GM23338 (cell line): ENCODE measurements at regions not wholly inside any gene's neighbourhood (a gene's known extent, or its start where the extent isn't known, plus 50 kb on each side); places are given as distances from the start of the nearest gene placed in this dataset.

Experiments
- ATAC-seq: fragments of 200-7000 bp; cut with Tn5 transposase; 3 replicates; pipeline ENCODE4 v1.9.1; 2020
- DNase-seq: peaks from one replicate; pipeline ENCODE4 v3.0.0-alpha.2; 2015; ENCODE audit warnings: low spot score
- H2AFZ ChIP-seq: fragments of 200-600 bp; sonication (generic); 2 replicates; pipeline ENCODE4 v1.8.0; 2016; ENCODE audit warnings: antibody characterized with exemption, mild to moderate bottlenecking, moderate library complexity
- H3F3A ChIP-seq: fragments of 200-600 bp; sonication (generic); replicated peaks from 2 replicates; pipeline ENCODE4 v1.8.0; 2017; ENCODE audit warnings: antibody characterized with exemption, mixed run types, low read depth
- H3K27ac ChIP-seq: fragments of 200-600 bp; sonication (generic); 2 replicates; pipeline ENCODE4 v1.6.1; 2016; ENCODE audit warnings: low read depth
- H3K27me3 ChIP-seq: fragments of 200-600 bp; sonication (generic); 2 replicates; pipeline ENCODE4 v1.8.0; 2016; ENCODE audit warnings: mild to moderate bottlenecking, mixed run types, moderate library complexity; ENCODE audit not compliant: insufficient read depth
- H3K36me3 ChIP-seq: fragments of 200-600 bp; sonication (generic); 2 replicates; pipeline ENCODE4 v1.8.0; 2016; ENCODE audit warnings: mild to moderate bottlenecking; ENCODE audit not compliant: insufficient read depth
- H3K4me1 ChIP-seq: fragments of 200-600 bp; sonication (generic); 2 replicates; pipeline ENCODE4 v1.8.0; 2016; ENCODE audit warnings: mild to moderate bottlenecking, moderate library complexity; ENCODE audit not compliant: insufficient read depth
- H3K4me2 ChIP-seq: fragments of 200-600 bp; sonication (generic); 2 replicates; pipeline ENCODE4 v1.7.1; 2017; ENCODE audit warnings: mixed run types
- H3K4me3 ChIP-seq: fragments of 200-600 bp; sonication (generic); 2 replicates; pipeline ENCODE4 v1.6.1; 2016; ENCODE audit warnings: mixed run types
- H3K79me2 ChIP-seq: fragments of 200-600 bp; sonication (generic); replicated peaks from 2 replicates; pipeline ENCODE4 v1.8.0; 2017; ENCODE audit warnings: mild to moderate bottlenecking; ENCODE audit not compliant: insufficient read depth
- H3K9me2 ChIP-seq: fragments of 200-600 bp; sonication (generic); 2 replicates; pipeline ENCODE4 v1.8.0; 2017; ENCODE audit not compliant: insufficient read depth
- H4K20me1 ChIP-seq: fragments of 200-600 bp; sonication (generic); replicated peaks from 2 replicates; pipeline ENCODE4 v1.8.0; 2017; ENCODE audit warnings: mild to moderate bottlenecking; ENCODE audit not compliant: insufficient read depth
- H3K27ac Mint-ChIP-seq: 2 replicates; pipeline ENCODE4 v1.8.0; 2020; ENCODE audit warnings: inconsistent platforms, mild to moderate bottlenecking, moderate library complexity, mixed read lengths
- H3K27me3 Mint-ChIP-seq: 3 replicates; pipeline ENCODE4 v1.8.0; 2022; ENCODE audit warnings: low read depth, mild to moderate bottlenecking, moderate library complexity, mixed read lengths, inconsistent platforms; ENCODE audit not compliant: insufficient read depth, poor library complexity
- H3K36me3 Mint-ChIP-seq: 3 replicates; pipeline ENCODE4 v1.8.0; 2021; ENCODE audit warnings: low read depth, mild to moderate bottlenecking, inconsistent platforms, moderate library complexity, mixed read lengths
- H3K4me1 Mint-ChIP-seq: 3 replicates; pipeline ENCODE4 v1.8.0; 2020; ENCODE audit warnings: mild to moderate bottlenecking, inconsistent platforms, mixed read lengths
- H3K4me3 Mint-ChIP-seq: 3 replicates; pipeline ENCODE4 v1.8.0; 2021; ENCODE audit warnings: moderate library complexity, mild to moderate bottlenecking, inconsistent platforms, mixed read lengths
- H3K9me3 Mint-ChIP-seq: 3 replicates; pipeline ENCODE4 v1.8.0; 2020; ENCODE audit warnings: moderate library complexity, mild to moderate bottlenecking, inconsistent platforms, mixed read lengths
- CREB1 ChIP-seq: fragments of 250-450 bp; sonication (Bioruptor Pico); IDR thresholded peaks from 2 replicates; pipeline ENCODE4 v1.5.0; 2020; ENCODE audit warnings: low read depth, mild to moderate bottlenecking, moderate library complexity
- CTCF ChIP-seq, 2 experiments: fragments of 200-600 bp in 1 of 2; sonication (generic) in 1 of 2; conservative IDR thresholded peaks; 2 replicates each; pipeline versions ENCODE4 v1.5.1 to v1.6.1; 2016 to 2017; ENCODE audit warnings: antibody characterized with exemption in 2 of 2, low read depth in 2 of 2, mild to moderate bottlenecking in 2 of 2, moderate library complexity in 1 of 2
- ETS1 ChIP-seq: IDR thresholded peaks from 2 replicates; pipeline ENCODE4 v1.6.1; 2016; ENCODE audit warnings: antibody characterized with exemption
- EZH2 ChIP-seq: fragments of 200-600 bp; sonication (generic); IDR thresholded peaks from one replicate; pipeline ENCODE4 v1.8.0; 2017; ENCODE audit warnings: antibody characterized with exemption, mild to moderate bottlenecking, low read depth; ENCODE audit not compliant: unreplicated experiment
- EZH2phosphoT487 ChIP-seq: fragments of 200-600 bp; sonication (generic); IDR thresholded peaks from one replicate; pipeline ENCODE4 v1.8.1; 2018; ENCODE audit warnings: antibody characterized with exemption; ENCODE audit not compliant: unreplicated experiment
- JUNB ChIP-seq: IDR thresholded peaks from one replicate; pipeline ENCODE4 v1.6.1; 2016; ENCODE audit warnings: antibody characterized with exemption; ENCODE audit not compliant: unreplicated experiment
- NANOG ChIP-seq: IDR thresholded peaks from 2 replicates; pipeline ENCODE4 v1.6.1; 2016; ENCODE audit warnings: antibody characterized with exemption, borderline replicate concordance
- POLR2AphosphoS5 ChIP-seq: IDR thresholded peaks from 2 replicates; pipeline ENCODE4 v1.6.1; 2016; ENCODE audit warnings: antibody characterized with exemption, low read depth
- REST ChIP-seq: IDR thresholded peaks from one replicate; pipeline ENCODE4 v1.6.1; 2018; ENCODE audit warnings: antibody characterized with exemption; ENCODE audit not compliant: unreplicated experiment
- STAT1 ChIP-seq: IDR thresholded peaks from one replicate; pipeline ENCODE4 v1.6.1; 2016; ENCODE audit warnings: antibody characterized with exemption; ENCODE audit not compliant: unreplicated experiment
- ZNF114 ChIP-seq: fragments of 250-450 bp; sonication (Bioruptor Pico); IDR thresholded peaks from 2 replicates; pipeline ENCODE4 v1.5.0; 2020; ENCODE audit warnings: mild to moderate bottlenecking, moderate library complexity
- ZNF331 ChIP-seq: fragments of 250-450 bp; sonication (Bioruptor Pico); IDR thresholded peaks from 2 replicates; pipeline ENCODE4 v1.5.0; 2020; ENCODE audit warnings: low read depth, mild to moderate bottlenecking, moderate library complexity
- ZNF462 ChIP-seq: fragments of 250-450 bp; sonication (Bioruptor Pico); IDR thresholded peaks from 2 replicates; pipeline ENCODE4 v1.5.0; 2020; ENCODE audit warnings: mild to moderate bottlenecking, moderate library complexity

- Histone ChIP-seq H3K9me2 (0 out of 2 replicates have a peak, but pooled peaks cover 6% of the 10 kb centered on the region), H3K27me3 (no peaks in the 10 kb centered on the region), H3K27ac (no peak overlapping the region), H3K4me3 (no peak overlapping the region), H3K4me1 (peaks cover 8% of the 10 kb centered on the region; the same call in 1 of the 2 replicates), H3K36me3 (0 out of 2 replicates have a peak, but pooled peaks cover 3% of the 10 kb centered on the region), H4K20me1 (no peaks in the 10 kb centered on the region), H3F3A (no peaks in the 10 kb centered on the region), H3K79me2 (no peaks in the 10 kb centered on the region), H2AFZ (no peak overlapping the region), H3K4me2 (no peak overlapping the region)
- peaks cover 7% of the 10 kb centered on the region for H3K27me3 Mint-ChIP-seq
- peaks cover 38% of the 10 kb centered on the region for H3K36me3 Mint-ChIP-seq
- H3K4me1 Mint-ChIP-seq: peaks cover 15% of the 10 kb centered on the region
- ATAC-seq (no peak), DNase-seq (no peak)
- no peak overlapping the region for H3K4me3 Mint-ChIP-seq
- TF ChIP-seq ZNF331 (CRISPR knock-in tag) (no peak), REST (no peak), POLR2AphosphoS5 (no peak), JUNB (no peak), CTCF (conservative IDR thresholded peaks at IDR 0.05; ENCODE audit: low read depth in 2 of 2) (no peak), NANOG (no peak), ETS1 (no peak), ZNF462 (CRISPR knock-in tag) (no peak), EZH2phosphoT487 (no peak), CREB1 (CRISPR knock-in tag) (no peak), STAT1 (no peak), ZNF114 (CRISPR knock-in tag) (no peak), EZH2 (no peak)
- H3K9me3 Mint-ChIP-seq: peaks cover 14% of the 10 kb centered on the region
- H3K27ac Mint-ChIP-seq: no peak overlapping the region
Measured at GRCh38 chr4:56231410-56231809, 155.9 kb downstream of the AASDH start.
